Duodenal mucosa (tissue), 2 donors: ENCODE measurements at regions not wholly inside any gene's neighbourhood (a gene's known extent, or its start where the extent isn't known, plus 50 kb on each side); places are given as distances from the start of the nearest gene placed in this dataset.

ENCODE experiments used
- H3K27ac ChIP-seq: one replicate; pipeline ENCODE4 v1.7.0; 2013; ENCODE audit warnings: low read depth, low read length
- H3K27me3 ChIP-seq, 2 donors: one replicate each; pipeline ENCODE4 v1.7.0; 2013; ENCODE audit warnings: low read length in 2 of 2, control low read depth in 1 of 2; ENCODE audit not compliant: insufficient read depth in 2 of 2, control insufficient read depth in 1 of 2
- H3K36me3 ChIP-seq, 2 donors: one replicate each; pipeline ENCODE4 v1.7.0; 2013; ENCODE audit warnings: low read length in 2 of 2, control low read depth in 1 of 2; ENCODE audit not compliant: insufficient read depth in 2 of 2, control insufficient read depth in 1 of 2
- H3K4me1 ChIP-seq, 2 donors: one replicate each; pipeline ENCODE4 v1.7.0; 2013; ENCODE audit warnings: low read length in 2 of 2, control low read depth in 1 of 2; ENCODE audit not compliant: insufficient read depth in 2 of 2, control insufficient read depth in 1 of 2
- H3K4me3 ChIP-seq, 2 donors: one replicate each; pipeline ENCODE4 v1.7.0; 2013; ENCODE audit warnings: low read length in 2 of 2, low read depth in 1 of 2
- H3K9ac ChIP-seq, 2 donors: one replicate each; pipeline ENCODE4 v1.7.0; 2013; ENCODE audit warnings: low read length in 2 of 2, low read depth in 1 of 2
- H3K9me3 ChIP-seq, 2 donors: one replicate each; pipeline ENCODE4 v1.7.0; 2013; ENCODE audit warnings: low read length in 2 of 2, control low read depth in 1 of 2; ENCODE audit not compliant: control insufficient read depth in 1 of 2

DNA sequence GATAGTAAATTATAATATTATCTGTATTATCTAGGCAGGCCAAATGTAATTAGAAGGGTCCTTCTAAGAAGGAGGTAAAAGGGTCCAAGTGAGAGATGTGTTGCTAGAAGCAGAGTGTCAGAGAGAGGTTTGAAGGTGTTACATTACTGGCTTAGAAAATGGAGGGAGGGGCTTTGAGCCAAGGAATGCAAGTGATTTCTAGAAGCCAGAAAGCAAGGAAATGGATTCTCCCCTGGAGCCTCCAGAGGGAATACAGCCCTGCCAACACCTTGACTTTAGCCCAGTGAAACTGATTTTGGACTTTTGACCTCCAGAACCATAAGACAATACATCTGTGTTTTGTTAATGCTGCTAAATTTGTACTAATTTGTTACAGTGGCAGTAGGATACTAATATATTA, 97.9 kb upstream of the IL6 start:
- no peak overlapping the region for H3K4me3 ChIP-seq
- H3K27me3 ChIP-seq, result no peaks in the 10 kb centered on the region
- H3K9ac ChIP-seq, result no peak overlapping the region
- no peaks in the 10 kb centered on the region for H3K36me3 ChIP-seq
- H3K27ac ChIP-seq, result no peak overlapping the region
- H3K4me1 ChIP-seq, result no peaks in the 10 kb centered on the region
- H3K9me3 ChIP-seq, result no peaks in the 10 kb centered on the region

DNA sequence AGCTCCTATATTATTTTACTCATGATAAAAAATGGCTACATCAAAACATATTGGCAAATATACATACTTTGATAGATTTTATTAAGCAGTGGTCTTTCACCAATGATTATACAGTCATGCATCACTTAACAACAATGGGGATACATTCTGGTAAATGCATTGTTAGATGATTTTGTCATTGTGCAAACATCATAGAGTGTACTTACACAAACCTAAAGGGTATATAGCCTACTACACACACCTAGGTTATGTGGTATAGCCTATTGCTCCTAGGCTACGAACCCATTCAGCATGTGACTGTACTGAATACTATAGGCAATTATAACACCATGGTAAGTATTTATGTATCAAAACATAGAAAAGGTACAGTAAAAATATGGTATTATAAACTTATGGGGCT, 98.9 kb upstream of the IL6 start:
- no peaks in the 10 kb centered on the region for H3K4me1 ChIP-seq
- no peak overlapping the region for H3K27ac ChIP-seq
- no peak overlapping the region for H3K4me3 ChIP-seq

DNA sequence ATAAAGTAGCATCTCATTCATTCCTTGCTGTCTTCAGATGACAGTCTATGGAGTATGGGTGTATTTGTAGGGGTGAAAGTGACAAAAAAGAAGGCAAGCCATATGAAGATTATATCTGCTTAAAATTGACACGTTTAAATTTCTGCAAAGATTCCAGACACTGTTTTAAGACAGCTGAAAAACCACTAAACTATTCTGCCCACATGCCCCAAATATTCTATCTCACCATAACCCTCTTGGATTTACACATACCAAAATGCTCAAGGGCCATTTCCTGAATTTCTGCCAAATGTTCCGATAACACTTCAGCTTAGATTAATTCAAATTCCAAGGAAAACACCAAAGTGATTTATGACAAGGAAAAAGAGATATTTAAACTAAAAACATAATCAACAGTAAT, 99.9 kb upstream of the IL6 start:
- Histone ChIP-seq H3K27ac (no peak overlapping the region), H3K4me3 (no peak overlapping the region), H3K9me3 (no peaks in the 10 kb centered on the region), H3K36me3 (no peaks in the 10 kb centered on the region), H3K4me1 (no peaks in the 10 kb centered on the region), H3K27me3 (no peaks in the 10 kb centered on the region), H3K9ac (no peak overlapping the region)

More for the DNA sequence above, 98.9 kb upstream of the IL6 start:
- Histone ChIP-seq H3K36me3 (no peaks in the 10 kb centered on the region), H3K9me3 (no peaks in the 10 kb centered on the region), H3K9ac (no peak overlapping the region), H3K27me3 (no peaks in the 10 kb centered on the region)

DNA sequence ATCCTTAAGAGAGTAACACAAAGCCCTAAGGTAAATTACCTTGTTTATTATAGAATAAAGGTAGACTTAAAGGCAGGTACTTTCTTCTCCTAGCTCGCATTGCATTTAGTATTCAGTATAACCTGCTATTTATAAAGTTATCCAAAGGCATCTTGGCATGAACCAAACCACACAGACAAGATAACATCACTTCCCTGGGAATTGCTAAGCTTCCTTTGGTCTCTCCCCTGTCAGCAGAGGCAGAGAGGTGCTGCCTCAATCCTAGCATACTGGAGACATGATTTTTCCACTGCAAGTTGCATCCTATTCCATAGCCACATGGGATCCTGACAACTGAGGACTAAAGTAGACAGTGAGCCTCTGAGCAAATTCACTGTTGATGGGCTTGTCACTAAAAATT, 101.7 kb upstream of the IL6 start:
- Histone ChIP-seq H3K9ac (no peak overlapping the region), H3K27me3 (no peaks in the 10 kb centered on the region), H3K4me3 (no peak overlapping the region), H3K27ac (no peak overlapping the region), H3K36me3 (no peaks in the 10 kb centered on the region), H3K4me1 (no peaks in the 10 kb centered on the region), H3K9me3 (no peaks in the 10 kb centered on the region)

DNA sequence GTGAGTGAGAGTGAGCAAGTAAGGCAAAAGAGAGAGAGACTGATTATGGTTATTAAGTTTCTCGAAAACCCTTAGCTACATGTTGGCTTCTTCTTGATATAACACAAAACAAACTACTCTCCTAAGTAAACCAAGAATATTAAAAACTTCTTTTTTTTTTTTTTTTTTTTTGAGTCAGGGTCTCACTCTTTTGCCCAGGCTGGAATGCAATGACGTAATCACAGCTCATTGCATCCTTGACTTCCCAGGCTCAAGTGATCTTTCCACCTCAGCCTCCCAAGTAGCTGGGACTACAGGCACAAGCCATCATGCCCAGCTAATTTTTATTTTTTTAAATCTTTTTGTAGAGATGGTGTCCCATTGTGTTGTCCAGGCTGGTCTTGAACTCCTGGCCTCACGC, 102.2 kb upstream of the IL6 start:
- H3K9me3 ChIP-seq, result no peaks in the 10 kb centered on the region
- H3K4me3 ChIP-seq, result no peak overlapping the region
- no peak overlapping the region for H3K27ac ChIP-seq
- no peak overlapping the region for H3K9ac ChIP-seq
- no peaks in the 10 kb centered on the region for H3K36me3 ChIP-seq
- no peaks in the 10 kb centered on the region for H3K27me3 ChIP-seq
- H3K4me1 ChIP-seq, result no peaks in the 10 kb centered on the region

DNA sequence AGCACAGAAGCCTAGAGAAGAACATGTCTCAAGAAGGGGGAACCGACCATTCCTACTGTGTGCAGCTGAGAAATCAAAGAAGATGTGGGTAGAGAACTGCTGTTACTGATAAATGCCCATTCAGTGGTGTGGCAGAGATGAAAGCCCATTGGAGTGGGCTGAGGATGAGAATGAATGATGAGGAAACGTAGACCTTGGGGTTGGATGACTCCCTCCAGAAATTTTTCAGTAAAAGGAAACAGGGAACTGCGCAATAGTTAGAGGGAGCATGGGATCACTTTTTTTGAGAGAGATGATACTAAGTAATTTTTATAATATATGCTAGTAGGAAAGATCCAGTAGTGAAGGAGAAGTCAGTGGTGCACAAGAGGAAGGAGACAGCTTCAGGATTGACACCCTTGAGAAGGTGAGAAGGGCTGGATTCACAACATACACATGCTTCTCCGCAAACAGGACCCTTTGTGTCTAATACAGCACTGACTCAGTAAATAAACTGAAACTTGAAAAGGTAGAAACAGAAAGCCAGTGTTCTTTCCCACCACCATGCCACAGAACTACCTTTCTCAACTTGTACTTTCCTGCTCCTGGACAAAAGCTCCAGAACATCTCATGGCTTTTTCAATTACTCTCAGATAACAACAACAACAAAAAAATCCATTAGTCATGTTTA, 104.7 kb upstream of the IL6 start:
- no peaks in the 10 kb centered on the region for H3K27me3 ChIP-seq
- peaks cover 0 to 6% of the 10 kb centered on the region in 2 donors for H3K9me3 ChIP-seq
- no peak overlapping the region for H3K4me3 ChIP-seq
- H3K4me1 ChIP-seq, result no peaks in the 10 kb centered on the region
- H3K36me3 ChIP-seq, result no peaks in the 10 kb centered on the region
- no peak overlapping the region for H3K27ac ChIP-seq
- H3K9ac ChIP-seq, result no peak overlapping the region

DNA sequence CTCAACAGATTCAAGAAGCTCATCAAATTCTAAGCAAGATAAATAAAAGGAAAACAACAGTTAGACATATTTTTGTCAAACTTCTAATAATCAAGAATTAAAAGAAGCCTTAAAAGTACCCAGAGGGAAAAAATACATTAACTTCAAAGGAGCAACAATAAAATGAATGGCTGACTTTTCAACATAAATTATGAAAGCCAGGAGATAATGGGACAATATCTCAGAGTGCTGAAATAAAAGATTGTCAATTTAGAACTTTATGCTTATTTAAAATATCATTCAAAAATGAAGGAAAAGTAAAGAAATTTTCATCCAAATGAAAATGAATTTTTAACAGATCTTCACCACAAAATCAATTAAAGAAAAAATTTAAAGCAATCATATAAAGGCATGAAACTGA, 108.5 kb upstream of the IL6 start:
- Histone ChIP-seq H3K27me3 (no peaks in the 10 kb centered on the region), H3K36me3 (no peaks in the 10 kb centered on the region), H3K4me3 (no peak overlapping the region), H3K9ac (no peak overlapping the region), H3K4me1 (no peaks in the 10 kb centered on the region), H3K9me3 (peaks cover 2 to 6% of the 10 kb centered on the region in 2 donors), H3K27ac (no peak overlapping the region)

DNA sequence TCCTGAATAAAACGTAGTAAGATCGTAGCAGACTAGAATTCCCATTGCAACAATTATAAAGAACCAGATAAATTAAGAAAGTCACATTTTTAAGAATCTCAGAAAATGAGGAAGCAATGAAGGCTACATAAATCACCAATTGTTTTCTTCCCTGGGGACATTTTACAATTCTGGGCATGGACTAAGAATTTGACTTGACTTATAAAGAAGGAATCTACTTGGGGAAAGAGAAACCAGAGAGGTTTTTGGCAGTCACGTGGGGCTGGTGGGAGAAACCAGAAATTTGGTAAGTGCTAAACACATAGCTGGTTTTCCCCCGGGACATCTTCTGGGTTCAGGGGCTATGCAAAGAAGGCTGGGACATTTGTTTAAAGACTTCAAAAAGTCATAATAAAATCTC, 109.8 kb upstream of the IL6 start:
- no peak overlapping the region for H3K9ac ChIP-seq
- H3K27ac ChIP-seq, result no peak overlapping the region
- H3K4me1 ChIP-seq, result no peaks in the 10 kb centered on the region
- no peaks in the 10 kb centered on the region for H3K36me3 ChIP-seq
- H3K4me3 ChIP-seq, result no peak overlapping the region
- H3K9me3 ChIP-seq, result peaks cover 2 to 6% of the 10 kb centered on the region in 2 donors
- H3K27me3 ChIP-seq, result no peaks in the 10 kb centered on the region

DNA sequence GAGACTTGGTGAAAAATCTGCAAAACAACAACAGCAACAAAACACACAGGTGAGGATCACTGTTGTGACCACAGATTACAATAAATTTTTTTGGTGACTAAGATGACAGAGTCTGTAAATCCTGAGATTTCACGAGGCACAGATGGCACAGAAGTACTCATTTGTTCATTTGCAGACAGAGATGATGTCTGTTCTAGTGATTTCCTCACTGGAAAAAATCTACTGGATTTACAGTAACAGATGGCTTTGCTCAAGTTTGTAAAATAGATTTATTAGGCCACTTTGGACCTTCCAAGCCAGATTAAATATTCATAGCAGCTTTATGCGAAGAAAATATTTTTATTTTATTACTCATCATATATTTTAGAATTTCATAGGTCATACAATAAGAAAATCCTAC, 113.5 kb upstream of the IL6 start:
- Histone ChIP-seq H3K27me3 (no peaks in the 10 kb centered on the region), H3K4me1 (no peaks in the 10 kb centered on the region), H3K9ac (no peak overlapping the region), H3K27ac (no peak overlapping the region), H3K9me3 (peaks cover 2 to 6% of the 10 kb centered on the region in 2 donors), H3K4me3 (no peak overlapping the region), H3K36me3 (no peaks in the 10 kb centered on the region)

DNA sequence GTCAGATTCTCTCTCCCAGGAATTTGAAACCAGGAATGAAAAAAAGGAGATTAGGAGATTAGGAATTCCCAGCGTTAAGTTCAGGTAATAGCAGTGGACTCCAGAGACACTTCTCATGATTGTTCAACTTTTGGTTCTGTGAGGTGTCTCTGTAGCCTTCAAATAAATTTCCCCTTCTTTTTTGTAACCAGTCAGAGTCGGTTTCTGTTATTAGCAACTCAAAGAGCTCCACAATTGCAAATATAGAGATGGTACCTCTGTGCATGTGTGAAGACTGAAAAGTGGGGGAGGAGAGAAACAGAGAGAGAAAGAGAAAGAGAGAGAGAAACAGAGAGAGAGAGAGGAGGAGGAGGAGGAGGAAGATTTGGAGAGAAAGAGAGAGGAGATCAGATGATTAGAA, 112.8 kb upstream of the STEAP1B start:
- Histone ChIP-seq H3K27ac (no peak overlapping the region), H3K36me3 (no peaks in the 10 kb centered on the region), H3K9ac (no peak overlapping the region)

DNA sequence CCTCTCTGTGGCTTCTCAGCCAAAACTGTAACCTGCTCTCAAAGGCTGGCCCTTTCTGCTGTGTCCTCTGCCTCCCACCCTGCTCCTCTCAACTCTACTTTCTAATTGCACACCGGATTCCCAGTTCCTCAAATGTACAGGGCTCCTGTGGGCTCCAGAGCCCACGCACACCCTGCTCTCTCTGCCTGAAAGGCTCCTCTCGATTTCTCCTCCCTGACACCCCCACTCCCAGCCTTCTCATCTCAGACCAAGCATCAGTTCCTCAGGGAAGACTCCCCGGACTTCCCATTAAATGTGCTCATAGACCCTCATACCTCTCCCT, 111.7 kb upstream of the STEAP1B start:
- Histone ChIP-seq H3K9me3 (no peaks in the 10 kb centered on the region), H3K4me1 (no peaks in the 10 kb centered on the region), H3K4me3 (no peak overlapping the region), H3K36me3 (no peaks in the 10 kb centered on the region), H3K9ac (no peak overlapping the region), H3K27me3 (no peaks in the 10 kb centered on the region), H3K27ac (no peak overlapping the region)

More for the DNA sequence above, 112.8 kb upstream of the STEAP1B start:
- Histone ChIP-seq H3K4me1 (no peaks in the 10 kb centered on the region), H3K4me3 (no peak overlapping the region), H3K9me3 (peaks cover 2 to 5% of the 10 kb centered on the region in 2 donors), H3K27me3 (no peaks in the 10 kb centered on the region)
